ENCODE measurements at regions not wholly inside any gene's neighbourhood (a gene's known extent, or its start where the extent isn't known, plus 50 kb on each side); places are given as distances from the start of the nearest gene placed in this dataset.

DNA sequence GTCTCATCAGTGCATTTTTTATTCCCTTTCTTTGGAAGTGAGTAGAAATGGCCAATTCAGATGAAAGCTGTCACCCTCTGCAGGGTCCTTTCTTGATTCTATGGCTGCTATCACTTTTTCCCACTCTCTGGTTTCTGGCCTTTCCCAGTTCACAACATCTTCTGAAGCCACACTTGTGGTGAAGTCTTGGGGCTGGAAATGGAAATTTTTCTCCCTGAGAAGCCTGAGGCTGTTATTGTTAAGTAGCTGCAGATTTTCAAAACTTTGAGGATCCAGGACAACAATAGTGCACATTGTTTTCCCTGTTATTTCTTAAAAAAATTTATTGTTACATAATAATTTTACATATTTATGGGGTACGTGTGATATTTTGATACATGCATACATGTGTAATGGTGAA lies 250.3 kb upstream of the RASGRP1 start:
- TF ChIP-seq CTCF (IDR thresholded peaks at IDR 0.05) (no peak), POLR2A (IDR thresholded peaks at IDR 0.05) (no peak), POLR2AphosphoS5 (IDR thresholded peaks at IDR 0.05; ENCODE audit: insufficient read depth in 1 of 2, low read depth in 1 of 2) (no peak)

Measured in vagina (tissue), 2 donors.